ENCODE measurements at regions not wholly inside any gene's neighbourhood (a gene's known extent, or its start where the extent isn't known, plus 50 kb on each side); places are given as distances from the start of the nearest gene placed in this dataset.
"Not testable (repeated sequence)": the region's sequence is repeated elsewhere in the genome, so short reads cannot be mapped to it uniquely, and the experiment has no call there.

DNA sequence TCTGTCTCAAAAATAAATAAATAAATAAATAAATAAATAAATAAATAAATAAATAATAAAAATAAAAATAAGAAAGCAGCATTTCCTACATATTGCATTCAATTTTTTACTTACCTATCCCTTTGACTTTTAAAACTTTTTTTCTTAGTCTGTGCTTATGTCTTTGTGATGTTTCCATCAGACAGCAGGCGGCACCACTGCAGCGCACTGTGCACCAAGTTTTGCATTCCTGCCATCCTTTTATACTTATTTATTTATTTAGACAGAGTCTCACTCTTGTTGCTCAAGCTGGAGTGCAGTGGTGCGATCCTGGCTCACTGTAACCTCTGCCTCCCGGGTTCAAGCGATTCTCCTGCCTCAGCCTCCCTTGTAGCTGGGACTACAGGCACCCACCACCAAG lies 132.6 kb downstream of the SPATA31A6 start:
- TF ChIP-seq, protein P1, sequence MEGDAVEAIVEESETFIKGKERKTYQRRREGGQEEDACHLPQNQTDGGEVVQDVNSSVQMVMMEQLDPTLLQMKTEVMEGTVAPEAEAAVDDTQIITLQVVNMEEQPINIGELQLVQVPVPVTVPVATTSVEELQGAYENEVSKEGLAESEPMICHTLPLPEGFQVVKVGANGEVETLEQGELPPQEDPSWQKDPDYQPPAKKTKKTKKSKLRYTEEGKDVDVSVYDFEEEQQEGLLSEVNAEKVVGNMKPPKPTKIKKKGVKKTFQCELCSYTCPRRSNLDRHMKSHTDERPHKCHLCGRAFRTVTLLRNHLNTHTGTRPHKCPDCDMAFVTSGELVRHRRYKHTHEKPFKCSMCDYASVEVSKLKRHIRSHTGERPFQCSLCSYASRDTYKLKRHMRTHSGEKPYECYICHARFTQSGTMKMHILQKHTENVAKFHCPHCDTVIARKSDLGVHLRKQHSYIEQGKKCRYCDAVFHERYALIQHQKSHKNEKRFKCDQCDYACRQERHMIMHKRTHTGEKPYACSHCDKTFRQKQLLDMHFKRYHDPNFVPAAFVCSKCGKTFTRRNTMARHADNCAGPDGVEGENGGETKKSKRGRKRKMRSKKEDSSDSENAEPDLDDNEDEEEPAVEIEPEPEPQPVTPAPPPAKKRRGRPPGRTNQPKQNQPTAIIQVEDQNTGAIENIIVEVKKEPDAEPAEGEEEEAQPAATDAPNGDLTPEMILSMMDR (IDR thresholded peaks at IDR 0.05), result not testable (repeated sequence)
- not testable (repeated sequence) for TF ChIP-seq POLR2A, POLR2AphosphoS5 (IDR thresholded peaks at IDR 0.05)
